GM12878 (cell line): ENCODE measurements at regions not wholly inside any gene's neighbourhood (a gene's known extent, or its start where the extent isn't known, plus 50 kb on each side); places are given as distances from the start of the nearest gene placed in this dataset.
A peak's percentile ranks its signal among the peaks of the same experiment; 100 is the strongest.

Experiments
- ATAC-seq: fragments of 200-7000 bp; cut with Tn5 transposase; 3 replicates; pipeline ENCODE4 v1.9.1; 2020; ENCODE audit warnings: mild to moderate bottlenecking, moderate library complexity
- BruUV-seq: library from RNA; stranded (reverse); fragments of 400-500 nt; replicated peaks from 2 replicates; lab custom pipeline; 2021; lab: Mats Ljungman, UMichigan
- CTCF ChIA-PET: fragments of 300-600 bp; sonication (Branson Sonifier 250); formaldehyde crosslinking; extraction: SDS; loops from one replicate; lab custom pipeline; 2021; ENCODE audit warnings: inconsistent platforms; lab: Yijun Ruan, JAX
- POLR2A ChIA-PET: fragments of 350-600 bp; formaldehyde crosslinking; extraction: SDS; loops from one replicate; lab custom pipeline; 2021; ENCODE audit warnings: inconsistent platforms; lab: Charles Lee
- RAD21 ChIA-PET: fragments of 300-600 bp; sonication (Branson Sonifier 250); formaldehyde crosslinking; loops from one replicate; lab custom pipeline; 2023; ENCODE audit warnings: antibody characterized with exemption; ENCODE audit not compliant: unreplicated experiment; lab: Charles Lee
- SMC1A ChIA-PET: fragments of 300-600 bp; sonication (Branson Sonifier 250); formaldehyde crosslinking; loops from one replicate; lab custom pipeline; 2023; ENCODE audit not compliant: unreplicated experiment, uncharacterized antibody; lab: Charles Lee
- DNase-seq: peaks from one replicate; pipeline ENCODE4 v3.0.0-alpha.2; 2011; ENCODE audit warnings: low read depth, low spot score
- FAIRE-seq: peaks from 3 replicates; lab custom pipeline; 2011; peaks lifted over from hg19 to GRCh38; lab: Jason Lieb, UNC
- H2AFZ ChIP-seq: 2 replicates; pipeline ENCODE4 v1.6.0; 2011; ENCODE audit warnings: low read depth, low read length, control low read depth; ENCODE audit not compliant: control insufficient read depth
- H3K27ac ChIP-seq: 2 replicates; pipeline ENCODE4 v1.5.1; 2011; ENCODE audit warnings: control low read depth; ENCODE audit not compliant: control insufficient read depth, insufficient read depth
- H3K27me3 ChIP-seq, 2 experiments: replicated peaks in 1 of 2; 2 replicates each; pipeline versions ENCODE4 v1.6.0 to v1.6.1; 2011; ENCODE audit warnings: low read length in 1 of 2; ENCODE audit not compliant: control insufficient read depth in 2 of 2, insufficient read depth in 2 of 2
- H3K36me3 ChIP-seq, 2 experiments: 2 replicates each; pipeline ENCODE4 v1.5.1; 2011; ENCODE audit warnings: low read length in 1 of 2; ENCODE audit not compliant: control insufficient read depth in 2 of 2, insufficient read depth in 2 of 2
- H3K4me1 ChIP-seq: 2 replicates; pipeline ENCODE4 v1.6.1; 2011; ENCODE audit warnings: mild to moderate bottlenecking, low read length, moderate library complexity, mixed read lengths; ENCODE audit not compliant: control insufficient read depth, insufficient read depth
- H3K4me2 ChIP-seq: 2 replicates; pipeline ENCODE4 v1.6.0; 2011; ENCODE audit warnings: control low read depth; ENCODE audit not compliant: control insufficient read depth, insufficient read depth
- H3K4me3 ChIP-seq: fragments of 200-600 bp; sonication (generic); 2 replicates; pipeline ENCODE4 v1.5.1; 2016
- H3K79me2 ChIP-seq: 2 replicates; pipeline ENCODE4 v1.6.0; 2011; ENCODE audit warnings: low read length; ENCODE audit not compliant: control insufficient read depth, insufficient read depth
- H3K9ac ChIP-seq: 2 replicates; pipeline ENCODE4 v1.8.0; 2011; ENCODE audit warnings: low read length, control low read depth, mixed read lengths; ENCODE audit not compliant: control insufficient read depth, insufficient read depth
- H3K9me3 ChIP-seq: replicated peaks from 3 replicates; pipeline ENCODE4 v1.5.1; 2011; ENCODE audit warnings: mild to moderate bottlenecking, low read length; ENCODE audit not compliant: control insufficient read depth, insufficient read depth
- H4K20me1 ChIP-seq: 2 replicates; pipeline ENCODE4 v1.6.0; 2011; ENCODE audit not compliant: control insufficient read depth, insufficient read depth
- BCL11A ChIP-seq: IDR thresholded peaks from 2 replicates; pipeline ENCODE4 v1.6.1; 2011; ENCODE audit warnings: low read depth, low read length
- CHD4 ChIP-seq: fragments of 200-600 bp; sonication (generic); IDR thresholded peaks from 2 replicates; pipeline ENCODE4 v1.6.1; 2016; ENCODE audit warnings: mild to moderate bottlenecking
- EP300 ChIP-seq, 2 experiments: fragments of 150-350 bp in 1 of 2; IDR thresholded peaks; 2 replicates each; pipeline ENCODE4 v1.6.1; 2011 to 2012; ENCODE audit warnings: low read depth in 2 of 2, low read length in 2 of 2, borderline replicate concordance in 1 of 2, improper control_type of control experiment in 1 of 2, inconsistent platforms in 1 of 2; ENCODE audit not compliant: control insufficient read depth in 1 of 2
- IKZF2 ChIP-seq, 2 experiments: fragments of 450-650 bp; IDR thresholded peaks; 2 replicates each; pipeline ENCODE4 v1.6.1; 2017; ENCODE audit warnings: mild to moderate bottlenecking in 2 of 2, moderate library complexity in 2 of 2
- JUNB ChIP-seq: IDR thresholded peaks from 2 replicates; pipeline ENCODE4 v1.6.1; 2016; ENCODE audit warnings: antibody characterized with exemption, mild to moderate bottlenecking
- RAD51 ChIP-seq: fragments of 450-650 bp; IDR thresholded peaks from 2 replicates; pipeline ENCODE4 v1.6.1; 2016; ENCODE audit warnings: moderate library complexity, mild to moderate bottlenecking, inconsistent platforms
- SMARCA5 ChIP-seq: fragments of 450-650 bp; IDR thresholded peaks from 2 replicates; pipeline ENCODE4 v1.6.1; 2017; ENCODE audit warnings: mild to moderate bottlenecking
- STAT3 ChIP-seq: IDR thresholded peaks from 2 replicates; pipeline ENCODE4 v1.6.1; 2011; ENCODE audit warnings: low read depth, low read length, improper control_type of control experiment
- in situ Hi-C: fragments of 300-500 bp; cut with MboI; formaldehyde crosslinking; loops from 9 replicates; pipeline ENCODE4 v1.14.3; 2018; ENCODE audit warnings: mixed read lengths
- intact Hi-C: fragments of 100-400 bp; cut with micrococcal nuclease; formaldehyde crosslinking; loops from one replicate; pipeline ENCODE4 v1.14.2; 2022; ENCODE audit not compliant: unreplicated experiment
- TF ChIP-seq, protein P1 (sequence below): IDR thresholded peaks from 2 replicates; pipeline ENCODE4 v1.6.1; 2011; ENCODE audit warnings: low read depth, mild to moderate bottlenecking, low read length, moderate library complexity, borderline replicate concordance; ENCODE audit errors: extremely low read depth
- TF ChIP-seq, protein P2 (sequence below): fragments of 450-650 bp; IDR thresholded peaks from 2 replicates; pipeline ENCODE4 v1.6.1; 2017; ENCODE audit warnings: mild to moderate bottlenecking, moderate library complexity

DNA sequence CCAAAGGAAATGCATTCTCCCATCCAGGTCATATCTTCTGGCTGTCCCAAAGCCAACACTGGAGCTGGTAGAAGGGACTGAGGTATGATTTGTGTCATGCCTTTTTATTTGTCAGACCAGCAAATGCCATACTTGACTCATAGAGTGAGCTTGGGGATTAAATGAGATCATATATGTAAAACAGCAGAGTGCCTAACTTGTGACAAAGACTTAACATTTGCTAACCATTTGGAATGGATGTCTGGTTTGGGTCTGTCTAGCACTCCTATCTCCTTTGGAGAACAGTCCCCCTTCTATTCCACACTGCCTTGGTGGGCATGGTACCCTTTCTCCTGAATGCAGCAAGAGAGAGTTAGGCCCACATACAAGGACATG is 128.5 kb upstream of the LGALSL start:
- Histone ChIP-seq H4K20me1 (no peaks in the 10 kb centered on the region), H3K4me2 (peak overlapping the region; percentile 83), H3K9ac (peak overlapping the region; percentile 22; the same call in 1 of the 2 replicates), H2AFZ (no peak overlapping the region; the same call in 1 of the 2 replicates), H3K79me2 (no peaks in the 10 kb centered on the region), H3K4me1 (peaks cover 45% of the 10 kb centered on the region), H3K27ac (peak overlapping the region; percentile 65), H3K4me3 (0 out of 2 replicates have a peak overlapping the region, but pooled peaks have one; percentile 36), H3K36me3 (no peaks in the 10 kb centered on the region), H3K27me3 (no peaks in the 10 kb centered on the region), H3K9me3 (no peaks in the 10 kb centered on the region; the same call in 2 of the 3 replicates)
- FAIRE-seq (no peak), DNase-seq (no peak), ATAC-seq (peak; percentile 13)
- ChIA-PET CTCF (interaction anchor here (0.5 to 10.3 kb wide), 13 partner anchors 7 to 274 kb away, joined by 3 to 467 read pairs (median 35); partner anchors contain the start of gene AFTPH), POLR2A (interaction anchor here (0.6 to 5.0 kb wide), 14 partner anchors 13 to 613 kb away, joined by 3 to 49 read pairs (median 5); no protein-coding TSS in a partner anchor), SMC1A (interaction anchor here (0.7 to 11.4 kb wide), 23 partner anchors 7 to 275 kb away, joined by 3 to 333 read pairs (median 21); no protein-coding TSS in a partner anchor), RAD21 (interaction anchor here (0.7 to 9.6 kb wide), 27 partner anchors 13 to 353 kb away, joined by 3 to 358 read pairs (median 9); no protein-coding TSS in a partner anchor)
- intact Hi-C loops (loop anchor here (5.0 kb wide), 2 partner anchors 63 to 717 kb away; no protein-coding TSS in a partner anchor), in situ Hi-C loops (loop anchor here (5.0 kb wide), 2 partner anchors 188 to 273 kb away; no protein-coding TSS in a partner anchor)
- BruUV-seq, result no TSS peak
- TF ChIP-seq CHD4 (no peak), SMARCA5 (peak; percentile 89), JUNB (peak; percentile 47), IKZF2 (IDR thresholded peaks at IDR 0.05) (no peak), RAD51 (no peak), STAT3 (0 out of 2 replicates have a peak, but pooled peaks have one; percentile 16), EP300 (IDR thresholded peaks at IDR 0.05; ENCODE audit: borderline replicate concordance in 1 of 2, control insufficient read depth in 1 of 2, low read depth in 2 of 2, low read length in 2 of 2) (0 out of 4 replicates have a peak, but pooled peaks of 1 of the 2 experiments have one; percentile 9), BCL11A (peak; percentile 9; the same call in 1 of the 2 replicates)
- TF ChIP-seq, protein P1, sequence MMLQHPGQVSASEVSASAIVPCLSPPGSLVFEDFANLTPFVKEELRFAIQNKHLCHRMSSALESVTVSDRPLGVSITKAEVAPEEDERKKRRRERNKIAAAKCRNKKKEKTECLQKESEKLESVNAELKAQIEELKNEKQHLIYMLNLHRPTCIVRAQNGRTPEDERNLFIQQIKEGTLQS, result no peak
- TF ChIP-seq, protein P2, sequence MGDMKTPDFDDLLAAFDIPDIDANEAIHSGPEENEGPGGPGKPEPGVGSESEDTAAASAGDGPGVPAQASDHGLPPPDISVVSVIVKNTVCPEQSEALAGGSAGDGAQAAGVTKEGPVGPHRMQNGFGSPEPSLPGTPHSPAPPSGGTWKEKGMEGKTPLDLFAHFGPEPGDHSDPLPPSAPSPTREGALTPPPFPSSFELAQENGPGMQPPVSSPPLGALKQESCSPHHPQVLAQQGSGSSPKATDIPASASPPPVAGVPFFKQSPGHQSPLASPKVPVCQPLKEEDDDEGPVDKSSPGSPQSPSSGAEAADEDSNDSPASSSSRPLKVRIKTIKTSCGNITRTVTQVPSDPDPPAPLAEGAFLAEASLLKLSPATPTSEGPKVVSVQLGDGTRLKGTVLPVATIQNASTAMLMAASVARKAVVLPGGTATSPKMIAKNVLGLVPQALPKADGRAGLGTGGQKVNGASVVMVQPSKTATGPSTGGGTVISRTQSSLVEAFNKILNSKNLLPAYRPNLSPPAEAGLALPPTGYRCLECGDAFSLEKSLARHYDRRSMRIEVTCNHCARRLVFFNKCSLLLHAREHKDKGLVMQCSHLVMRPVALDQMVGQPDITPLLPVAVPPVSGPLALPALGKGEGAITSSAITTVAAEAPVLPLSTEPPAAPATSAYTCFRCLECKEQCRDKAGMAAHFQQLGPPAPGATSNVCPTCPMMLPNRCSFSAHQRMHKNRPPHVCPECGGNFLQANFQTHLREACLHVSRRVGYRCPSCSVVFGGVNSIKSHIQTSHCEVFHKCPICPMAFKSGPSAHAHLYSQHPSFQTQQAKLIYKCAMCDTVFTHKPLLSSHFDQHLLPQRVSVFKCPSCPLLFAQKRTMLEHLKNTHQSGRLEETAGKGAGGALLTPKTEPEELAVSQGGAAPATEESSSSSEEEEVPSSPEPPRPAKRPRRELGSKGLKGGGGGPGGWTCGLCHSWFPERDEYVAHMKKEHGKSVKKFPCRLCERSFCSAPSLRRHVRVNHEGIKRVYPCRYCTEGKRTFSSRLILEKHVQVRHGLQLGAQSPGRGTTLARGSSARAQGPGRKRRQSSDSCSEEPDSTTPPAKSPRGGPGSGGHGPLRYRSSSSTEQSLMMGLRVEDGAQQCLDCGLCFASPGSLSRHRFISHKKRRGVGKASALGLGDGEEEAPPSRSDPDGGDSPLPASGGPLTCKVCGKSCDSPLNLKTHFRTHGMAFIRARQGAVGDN, result no peak
